ENCODE measurements at regions not wholly inside any gene's neighbourhood (a gene's known extent, or its start where the extent isn't known, plus 50 kb on each side); places are given as distances from the start of the nearest gene placed in this dataset. TPM values are rescaled to one million over a fixed set of nuclear protein-coding genes. Genes with fewer than 3 reads are reported as not detected.

DNA sequence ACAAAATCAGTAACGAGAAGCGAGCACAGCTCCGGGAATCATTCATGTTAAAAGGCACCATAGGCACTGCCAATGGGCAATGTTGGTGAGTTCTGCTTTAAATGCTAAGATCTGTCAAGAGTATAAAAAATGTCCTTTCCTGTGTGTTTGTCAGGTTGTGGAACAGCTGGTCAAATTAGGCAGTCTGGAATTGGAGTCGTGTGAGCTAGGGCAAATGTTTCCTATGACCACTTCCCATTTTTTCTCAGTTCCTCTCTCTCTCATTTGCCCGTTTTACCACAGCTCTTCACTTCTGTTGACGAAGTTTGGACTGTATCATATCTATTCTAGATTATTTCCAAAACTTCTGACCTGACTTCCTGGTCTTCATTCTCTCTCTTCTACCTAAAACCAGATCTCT is 60.8 kb upstream of the GOLIM4 start:
- intact Hi-C loops (cut with micrococcal nuclease), result no loop called here
- H3K4me1 Mint-ChIP-seq (ENCODE audit: low read depth), result no peaks in the 10 kb centered on the region
- H3K27me3 Mint-ChIP-seq, result peaks cover 10% of the 10 kb centered on the region
- H3K4me3 Mint-ChIP-seq, result no peak overlapping the region
- ChIA-PET CTCF (interaction anchor here (1.9 kb wide), 1 partner anchor 116 kb away, joined by 4 read pairs; no protein-coding TSS in a partner anchor), POLR2A (no interaction called here)
- H3K9me3 Mint-ChIP-seq, result peaks cover 9% of the 10 kb centered on the region
- no peak for TF ChIP-seq CTCF (IDR thresholded peaks at IDR 0.05)
- no peak for DNase-seq
- no peak for ATAC-seq
- peaks cover 4% of the 10 kb centered on the region for H3K36me3 Mint-ChIP-seq (ENCODE audit: low read depth)
- H3K27ac Mint-ChIP-seq, result no peak overlapping the region

- ChIA-PET CTCF (no interaction called here), POLR2A (no interaction called here)
- no peak overlapping the region for H3K27ac Mint-ChIP-seq
- H3K4me3 Mint-ChIP-seq, result no peak overlapping the region
- no peaks in the 10 kb centered on the region for H3K4me1 Mint-ChIP-seq (ENCODE audit: low read depth)
- TF ChIP-seq CTCF (IDR thresholded peaks at IDR 0.05), result no peak
- peaks cover 4% of the 10 kb centered on the region for H3K36me3 Mint-ChIP-seq (ENCODE audit: low read depth)
- H3K27me3 Mint-ChIP-seq, result peaks cover 10% of the 10 kb centered on the region
- peaks cover 10% of the 10 kb centered on the region for H3K9me3 Mint-ChIP-seq
- no peak for ATAC-seq
- intact Hi-C loops (cut with micrococcal nuclease), result no loop called here
- DNase-seq, result no peak
Measured at GRCh38 chr3:168155303-168155702, 59.6 kb upstream of the GOLIM4 start.

DNA sequence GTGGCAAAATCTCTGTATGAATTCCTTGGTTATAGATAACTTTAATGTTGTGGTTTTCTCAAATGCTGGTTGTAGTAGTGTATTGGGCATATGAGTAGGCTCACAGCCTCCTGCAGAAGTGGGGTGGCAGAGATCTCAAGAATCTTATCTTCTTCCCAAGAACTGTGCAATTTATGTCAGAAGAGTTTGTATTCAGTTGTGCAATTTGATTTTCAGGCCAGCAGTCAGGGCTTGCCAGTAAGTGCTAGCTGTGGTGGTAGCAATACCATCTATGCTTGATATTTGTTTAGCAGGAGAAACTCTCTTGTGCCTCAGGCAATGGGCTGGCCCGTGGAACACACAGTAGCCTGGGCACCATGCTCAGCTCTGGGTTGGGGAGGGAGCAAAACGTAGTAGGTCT is 58.4 kb upstream of the GOLIM4 start:
- no peak for ATAC-seq
- CTCF ChIA-PET, result no interaction called here
- peaks cover 10% of the 10 kb centered on the region for H3K9me3 Mint-ChIP-seq
- H3K4me3 Mint-ChIP-seq, result no peak overlapping the region
- H3K27me3 Mint-ChIP-seq, result peaks cover 10% of the 10 kb centered on the region
- no peaks in the 10 kb centered on the region for H3K4me1 Mint-ChIP-seq (ENCODE audit: low read depth)
- POLR2A ChIA-PET, result no interaction called here
- TF ChIP-seq CTCF (IDR thresholded peaks at IDR 0.05), result no peak
- no peak for DNase-seq
- no peak overlapping the region for H3K27ac Mint-ChIP-seq
- peaks cover 4% of the 10 kb centered on the region for H3K36me3 Mint-ChIP-seq (ENCODE audit: low read depth)
- intact Hi-C loops (cut with micrococcal nuclease), result no loop called here

GRCh38 chr3:168152149-168152548 is 56.4 kb upstream of the GOLIM4 start:
- Mint-ChIP-seq H3K27me3 (peaks cover 10% of the 10 kb centered on the region), H3K9me3 (peaks cover 10% of the 10 kb centered on the region), H3K4me1 (ENCODE audit: low read depth) (no peaks in the 10 kb centered on the region), H3K4me3 (no peak overlapping the region), H3K36me3 (ENCODE audit: low read depth) (peaks cover 4% of the 10 kb centered on the region), H3K27ac (no peak overlapping the region)
- DNase-seq (no peak), ATAC-seq (no peak)
- ChIA-PET POLR2A (no interaction called here), CTCF (interaction anchor here (1.2 kb wide), 1 partner anchor 104 kb away, joined by 3 read pairs; no protein-coding TSS in a partner anchor)
- no peak for TF ChIP-seq CTCF (IDR thresholded peaks at IDR 0.05)
- intact Hi-C loops (cut with micrococcal nuclease), result no loop called here

Small RNA genes lying in the stretch of these regions (microRNA-seq; reads per million reads assigned to microRNA genes)
- gene MIR551B (ENCODE audit: borderline microRNAs expressed, borderline replicate concordance), result not detected

Data from activated CD8-positive, alpha-beta T cell treated with anti-CD3 and anti-CD28 coated beads for 36 hours (primary cell).